ENCODE measurements at regions not wholly inside any gene's neighbourhood (a gene's known extent, or its start where the extent isn't known, plus 50 kb on each side); places are given as distances from the start of the nearest gene placed in this dataset.

- Histone ChIP-seq H3K9me2 (ENCODE audit: insufficient read depth, low read length) (no peaks in the 10 kb centered on the region), H3K36me3 (ENCODE audit: insufficient read depth, low read length) (no peaks in the 10 kb centered on the region), H3K9ac (ENCODE audit: low read length) (no peak overlapping the region), H2AFZ (ENCODE audit: low read depth, low read length) (no peak overlapping the region), H3K9me3 (ENCODE audit: low read length) (no peaks in the 10 kb centered on the region), H4K20me1 (ENCODE audit: insufficient read depth) (no peaks in the 10 kb centered on the region), H3K79me2 (replicated peaks; ENCODE audit: insufficient read depth, low read length) (no peaks in the 10 kb centered on the region), H3K27ac (ENCODE audit: low read length) (no peak overlapping the region), H3K4me3 (ENCODE audit: low read length) (no peak overlapping the region), H3F3A (ENCODE audit: insufficient read depth, low read length, poor library complexity, severe bottlenecking) (no peaks in the 10 kb centered on the region), H3K27me3 (ENCODE audit: insufficient read depth, low read depth, low read length) (no peaks in the 10 kb centered on the region), H3K4me2 (ENCODE audit: low read length) (no peak overlapping the region)
- TF ChIP-seq REST (IDR thresholded peaks at IDR 0.05; ENCODE audit: borderline replicate concordance) (no peak), CTCF (IDR thresholded peaks at IDR 0.05; ENCODE audit: poor library complexity, severe bottlenecking) (no peak), RAD21 (conservative IDR thresholded peaks at IDR 0.05) (no peak), MXI1 (conservative IDR thresholded peaks at IDR 0.05; ENCODE audit: poor library complexity, severe bottlenecking) (no peak), EP300 (conservative IDR thresholded peaks at IDR 0.05; ENCODE audit: poor library complexity, severe bottlenecking) (no peak), TAF1 (IDR thresholded peaks at IDR 0.05; ENCODE audit: low read depth) (no peak), EZH2 (IDR thresholded peaks at IDR 0.05; ENCODE audit: borderline replicate concordance, insufficient read depth, low read length, poor library complexity, severe bottlenecking) (no peak), POLR2AphosphoS5 (IDR thresholded peaks at IDR 0.05) (no peak), SMC3 (conservative IDR thresholded peaks at IDR 0.05; ENCODE audit: poor library complexity) (no peak)
Measured at GRCh38 chr3:74268753-74269152, 345.7 kb downstream of the CNTN3 start.

GRCh38 chr3:74267588-74268184 is 346.8 kb downstream of the CNTN3 start:
- Histone ChIP-seq H3K27ac (ENCODE audit: low read length) (no peak overlapping the region), H3K4me2 (ENCODE audit: low read length) (no peak overlapping the region), H3K9ac (ENCODE audit: low read length) (no peak overlapping the region), H2AFZ (ENCODE audit: low read depth, low read length) (no peak overlapping the region), H3K9me3 (ENCODE audit: low read length) (no peaks in the 10 kb centered on the region), H3K36me3 (ENCODE audit: insufficient read depth, low read length) (no peaks in the 10 kb centered on the region), H3K9me2 (ENCODE audit: insufficient read depth, low read length) (no peaks in the 10 kb centered on the region), H3K79me2 (replicated peaks; ENCODE audit: insufficient read depth, low read length) (no peaks in the 10 kb centered on the region), H3K27me3 (ENCODE audit: insufficient read depth, low read depth, low read length) (no peaks in the 10 kb centered on the region), H4K20me1 (ENCODE audit: insufficient read depth) (no peaks in the 10 kb centered on the region), H3K4me3 (ENCODE audit: low read length) (no peak overlapping the region), H3F3A (ENCODE audit: insufficient read depth, low read length, poor library complexity, severe bottlenecking) (no peaks in the 10 kb centered on the region)
- TF ChIP-seq POLR2AphosphoS5 (IDR thresholded peaks at IDR 0.05) (no peak), SMC3 (conservative IDR thresholded peaks at IDR 0.05; ENCODE audit: poor library complexity) (peak; percentile 80), TAF1 (IDR thresholded peaks at IDR 0.05; ENCODE audit: low read depth) (no peak), CTCF (IDR thresholded peaks at IDR 0.05; ENCODE audit: poor library complexity, severe bottlenecking) (peak; percentile 76), EZH2 (IDR thresholded peaks at IDR 0.05; ENCODE audit: borderline replicate concordance, insufficient read depth, low read length, poor library complexity, severe bottlenecking) (no peak), RAD21 (conservative IDR thresholded peaks at IDR 0.05) (peak; percentile 76)
